ENCODE measurements at regions not wholly inside any gene's neighbourhood (a gene's known extent, or its start where the extent isn't known, plus 50 kb on each side); places are given as distances from the start of the nearest gene placed in this dataset.
"Not testable (repeated sequence)": the region's sequence is repeated elsewhere in the genome, so short reads cannot be mapped to it uniquely, and the experiment has no call there.

- Mint-ChIP-seq H3K4me3 (ENCODE audit: unreplicated experiment) (no peak overlapping the region), H3K27me3 (ENCODE audit: insufficient read depth, unreplicated experiment) (no peaks in the 10 kb centered on the region), H3K27ac (ENCODE audit: low read depth, unreplicated experiment) (no peak overlapping the region), H3K9me3 (ENCODE audit: unreplicated experiment) (no peaks in the 10 kb centered on the region), H3K4me1 (ENCODE audit: insufficient read depth, unreplicated experiment) (peaks cover 17% of the 10 kb centered on the region), H3K36me3 (ENCODE audit: insufficient read depth, unreplicated experiment) (no peaks in the 10 kb centered on the region)
- TF ChIP-seq CTCF (IDR thresholded peaks at IDR 0.05; ENCODE audit: unreplicated experiment): no peak
- POLR2A ChIA-PET: interaction anchor here (2.0 to 2.1 kb wide), 2 partner anchors 23 to 57 kb away, joined by 8 read pairs; no protein-coding TSS in a partner anchor
- intact Hi-C loops (cut with micrococcal nuclease): no loop called here
- no peak for DNase-seq (ENCODE audit: unreplicated experiment)
- CTCF ChIA-PET: interaction anchor here (0.6 to 1.0 kb wide), 4 partner anchors 12 to 142 kb away, joined by 3 read pairs; no protein-coding TSS in a partner anchor
- no TSS peak for BruUV-seq (replicated peaks)
These were observed 155.0 kb upstream of the SERTAD2 start for GRCh38 chr2:64808754-64809153.

- BruUV-seq (replicated peaks): no TSS peak
- H3K4me1 Mint-ChIP-seq (ENCODE audit: insufficient read depth, unreplicated experiment): peaks cover 17% of the 10 kb centered on the region
- ChIA-PET CTCF (no interaction called here), POLR2A (interaction anchor here (0.8 to 2.1 kb wide), 2 partner anchors 50 to 58 kb away, joined by 3 to 8 read pairs; no protein-coding TSS in a partner anchor)
- H3K36me3 Mint-ChIP-seq (ENCODE audit: insufficient read depth, unreplicated experiment): no peaks in the 10 kb centered on the region
- intact Hi-C loops (cut with micrococcal nuclease): no loop called here
- no peak overlapping the region for H3K4me3 Mint-ChIP-seq (ENCODE audit: unreplicated experiment)
- TF ChIP-seq CTCF (IDR thresholded peaks at IDR 0.05; ENCODE audit: unreplicated experiment): no peak
- DNase-seq (ENCODE audit: unreplicated experiment): no peak
- H3K27ac Mint-ChIP-seq (ENCODE audit: low read depth, unreplicated experiment): no peak overlapping the region
- no peaks in the 10 kb centered on the region for H3K9me3 Mint-ChIP-seq (ENCODE audit: unreplicated experiment)
- no peaks in the 10 kb centered on the region for H3K27me3 Mint-ChIP-seq (ENCODE audit: insufficient read depth, unreplicated experiment)
These were observed 155.5 kb upstream of the SERTAD2 start for GRCh38 chr2:64809216-64809615.

- H3K4me3 Mint-ChIP-seq (ENCODE audit: unreplicated experiment): no peak overlapping the region
- no peaks in the 10 kb centered on the region for H3K9me3 Mint-ChIP-seq (ENCODE audit: unreplicated experiment)
- H3K4me1 Mint-ChIP-seq (ENCODE audit: insufficient read depth, unreplicated experiment): peaks cover 14% of the 10 kb centered on the region
- H3K27ac Mint-ChIP-seq (ENCODE audit: low read depth, unreplicated experiment): no peak overlapping the region
- no peak for DNase-seq (ENCODE audit: unreplicated experiment)
- no peak for TF ChIP-seq CTCF (IDR thresholded peaks at IDR 0.05; ENCODE audit: unreplicated experiment)
- H3K36me3 Mint-ChIP-seq (ENCODE audit: insufficient read depth, unreplicated experiment): no peaks in the 10 kb centered on the region
- H3K27me3 Mint-ChIP-seq (ENCODE audit: insufficient read depth, unreplicated experiment): no peaks in the 10 kb centered on the region
- no TSS peak for BruUV-seq (replicated peaks)
- intact Hi-C loops (cut with micrococcal nuclease): no loop called here
- POLR2A ChIA-PET: no interaction called here
- CTCF ChIA-PET: interaction anchor here (0.7 kb wide), 1 partner anchor 18 kb away, joined by 4 read pairs; no protein-coding TSS in a partner anchor
These were observed 158.6 kb upstream of the SERTAD2 start for GRCh38 chr2:64812285-64812684.

GRCh38 chr2:64814007-64814406 is 160.3 kb upstream of the SERTAD2 start:
- no TSS peak for BruUV-seq (replicated peaks)
- intact Hi-C loops (cut with micrococcal nuclease): no loop called here
- H3K4me3 Mint-ChIP-seq (ENCODE audit: unreplicated experiment): no peak overlapping the region
- no peak overlapping the region for H3K27ac Mint-ChIP-seq (ENCODE audit: low read depth, unreplicated experiment)
- H3K27me3 Mint-ChIP-seq (ENCODE audit: insufficient read depth, unreplicated experiment): no peaks in the 10 kb centered on the region
- TF ChIP-seq CTCF (IDR thresholded peaks at IDR 0.05; ENCODE audit: unreplicated experiment): no peak
- H3K36me3 Mint-ChIP-seq (ENCODE audit: insufficient read depth, unreplicated experiment): no peaks in the 10 kb centered on the region
- peaks cover 7% of the 10 kb centered on the region for H3K4me1 Mint-ChIP-seq (ENCODE audit: insufficient read depth, unreplicated experiment)
- no peaks in the 10 kb centered on the region for H3K9me3 Mint-ChIP-seq (ENCODE audit: unreplicated experiment)
- ChIA-PET CTCF (no interaction called here), POLR2A (interaction anchor here (0.6 kb wide), 1 partner anchor 24 kb away, joined by 3 read pairs; no protein-coding TSS in a partner anchor)
- no peak for DNase-seq (ENCODE audit: unreplicated experiment)

- BruUV-seq (replicated peaks); intact Hi-C loops (cut with micrococcal nuclease); H3K27me3 Mint-ChIP-seq (ENCODE audit: insufficient read depth, unreplicated experiment); H3K9me3 Mint-ChIP-seq (ENCODE audit: unreplicated experiment); H3K27ac Mint-ChIP-seq (ENCODE audit: low read depth, unreplicated experiment); H3K4me1 Mint-ChIP-seq (ENCODE audit: insufficient read depth, unreplicated experiment); DNase-seq (ENCODE audit: unreplicated experiment); H3K4me3 Mint-ChIP-seq (ENCODE audit: unreplicated experiment); H3K36me3 Mint-ChIP-seq (ENCODE audit: insufficient read depth, unreplicated experiment): not testable (repeated sequence)
- ChIA-PET POLR2A (interaction anchor here (0.7 kb wide), 1 partner anchor 9 kb away, joined by 3 read pairs; no protein-coding TSS in a partner anchor), CTCF (interaction anchor here (1.1 kb wide), 1 partner anchor 16 kb away, joined by 4 read pairs; no protein-coding TSS in a partner anchor)
These were observed 162.8 kb upstream of the SERTAD2 start for GRCh38 chr2:64816526-64816925.
